ENCODE measurements at regions not wholly inside any gene's neighbourhood (a gene's known extent, or its start where the extent isn't known, plus 50 kb on each side); places are given as distances from the start of the nearest gene placed in this dataset.
A peak's percentile ranks its signal among the peaks of the same experiment; 100 is the strongest.

DNA sequence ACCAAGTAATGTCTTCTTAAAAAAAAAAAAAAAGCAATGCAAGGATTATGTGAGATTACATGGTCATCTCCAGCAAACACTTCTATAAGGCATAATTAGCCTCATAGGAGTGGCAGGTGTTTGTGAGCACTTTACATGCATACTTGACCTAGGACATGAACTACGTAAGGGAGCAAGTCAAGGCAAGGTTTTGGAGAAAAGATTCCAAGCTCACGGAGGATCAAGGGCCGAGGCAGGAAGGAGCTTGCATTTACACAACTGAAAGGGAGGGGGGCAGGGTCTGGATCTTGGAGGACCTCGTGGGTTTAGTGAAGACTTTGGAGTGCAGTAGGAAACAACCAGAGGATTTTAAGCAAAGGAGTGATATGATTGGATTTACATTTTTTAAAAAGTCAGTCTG is 112.5 kb downstream of the CCER1 start:
- 35 to 54% methylated on average over 4 of the region's 4 CpGs for whole genome bisulfite sequencing, 2 donors
- peak overlapping the region in 3 of 4 donors; percentile 10 to 30 (median 28) for H3K27ac ChIP-seq
- H3K36me3 ChIP-seq = no peaks in the 10 kb centered on the region
- TF ChIP-seq POLR2A (IDR thresholded peaks at IDR 0.05) = no peak
- TF ChIP-seq, protein P1, sequence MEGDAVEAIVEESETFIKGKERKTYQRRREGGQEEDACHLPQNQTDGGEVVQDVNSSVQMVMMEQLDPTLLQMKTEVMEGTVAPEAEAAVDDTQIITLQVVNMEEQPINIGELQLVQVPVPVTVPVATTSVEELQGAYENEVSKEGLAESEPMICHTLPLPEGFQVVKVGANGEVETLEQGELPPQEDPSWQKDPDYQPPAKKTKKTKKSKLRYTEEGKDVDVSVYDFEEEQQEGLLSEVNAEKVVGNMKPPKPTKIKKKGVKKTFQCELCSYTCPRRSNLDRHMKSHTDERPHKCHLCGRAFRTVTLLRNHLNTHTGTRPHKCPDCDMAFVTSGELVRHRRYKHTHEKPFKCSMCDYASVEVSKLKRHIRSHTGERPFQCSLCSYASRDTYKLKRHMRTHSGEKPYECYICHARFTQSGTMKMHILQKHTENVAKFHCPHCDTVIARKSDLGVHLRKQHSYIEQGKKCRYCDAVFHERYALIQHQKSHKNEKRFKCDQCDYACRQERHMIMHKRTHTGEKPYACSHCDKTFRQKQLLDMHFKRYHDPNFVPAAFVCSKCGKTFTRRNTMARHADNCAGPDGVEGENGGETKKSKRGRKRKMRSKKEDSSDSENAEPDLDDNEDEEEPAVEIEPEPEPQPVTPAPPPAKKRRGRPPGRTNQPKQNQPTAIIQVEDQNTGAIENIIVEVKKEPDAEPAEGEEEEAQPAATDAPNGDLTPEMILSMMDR (IDR thresholded peaks at IDR 0.05) = no peak
- no peaks in the 10 kb centered on the region for H3K27me3 ChIP-seq
- peaks cover 0 to 10% (median 0%) of the 10 kb centered on the region in 3 donors for H3K4me1 ChIP-seq
- no peak for DNase-seq
- no peak overlapping the region for H3K4me3 ChIP-seq
- H3K9me3 ChIP-seq = no peaks in the 10 kb centered on the region
- intact Hi-C loops (cut with DNase I) = no loop called here

DNA sequence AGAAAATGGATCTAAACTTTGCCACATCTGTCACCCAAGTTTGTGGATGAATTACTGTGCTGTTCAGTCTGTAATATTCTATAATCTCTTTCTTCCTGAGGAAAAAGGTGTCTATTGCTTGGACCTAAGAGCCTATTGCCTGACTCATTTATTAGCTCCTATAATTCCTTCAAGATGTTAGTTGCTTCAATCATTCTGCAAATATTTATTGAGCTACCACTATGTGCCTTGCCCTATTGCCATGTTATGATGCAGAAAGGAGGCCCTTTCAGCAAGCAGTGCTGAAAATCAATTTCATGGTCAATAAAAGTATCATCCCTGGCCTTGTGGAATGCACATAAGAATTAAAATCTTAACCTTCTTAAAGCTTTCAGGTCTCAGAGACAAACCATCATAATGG is 113.6 kb downstream of the CCER1 start:
- H3K27ac ChIP-seq = no peak overlapping the region
- intact Hi-C loops (cut with DNase I) = no loop called here

DNA sequence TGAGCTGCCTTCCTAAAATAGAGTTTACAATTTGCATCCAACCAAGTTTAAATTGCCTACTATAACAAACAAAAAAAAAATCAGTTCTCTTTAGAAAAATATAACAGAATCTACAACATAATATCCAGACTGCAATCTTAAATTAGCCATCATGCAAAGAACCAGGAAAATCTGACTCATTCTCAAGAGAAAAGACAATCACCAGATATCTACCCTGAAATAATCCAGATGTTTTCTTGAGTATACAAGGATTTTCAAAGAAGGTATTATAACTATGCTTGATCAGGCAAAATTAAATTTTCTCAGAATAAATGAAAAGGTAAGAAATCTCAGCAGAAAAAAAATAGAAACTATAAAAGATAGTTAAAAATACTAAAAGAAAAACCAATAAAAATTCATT is 115.6 kb downstream of the CCER1 start:
- Histone ChIP-seq H3K9me3 (no peaks in the 10 kb centered on the region), H3K27ac (no peak overlapping the region), H3K4me1 (peaks cover 0 to 10% (median 0%) of the 10 kb centered on the region in 3 donors), H3K36me3 (no peaks in the 10 kb centered on the region), H3K27me3 (no peaks in the 10 kb centered on the region), H3K4me3 (no peak overlapping the region)
- no peak for TF ChIP-seq POLR2A (IDR thresholded peaks at IDR 0.05)
- TF ChIP-seq, protein P1 (IDR thresholded peaks at IDR 0.05) = no peak
- no peak for DNase-seq
- intact Hi-C loops (cut with DNase I) = no loop called here

More for the DNA sequence above, 113.6 kb downstream of the CCER1 start:
- H3K9me3 ChIP-seq = no peaks in the 10 kb centered on the region
- H3K4me3 ChIP-seq = no peak overlapping the region
- no peaks in the 10 kb centered on the region for H3K27me3 ChIP-seq
- TF ChIP-seq POLR2A (IDR thresholded peaks at IDR 0.05) = no peak
- TF ChIP-seq, protein P1 (IDR thresholded peaks at IDR 0.05) = no peak
- no peaks in the 10 kb centered on the region for H3K36me3 ChIP-seq
- DNase-seq = no peak
- H3K4me1 ChIP-seq = peaks cover 0 to 10% (median 0%) of the 10 kb centered on the region in 3 donors

DNA sequence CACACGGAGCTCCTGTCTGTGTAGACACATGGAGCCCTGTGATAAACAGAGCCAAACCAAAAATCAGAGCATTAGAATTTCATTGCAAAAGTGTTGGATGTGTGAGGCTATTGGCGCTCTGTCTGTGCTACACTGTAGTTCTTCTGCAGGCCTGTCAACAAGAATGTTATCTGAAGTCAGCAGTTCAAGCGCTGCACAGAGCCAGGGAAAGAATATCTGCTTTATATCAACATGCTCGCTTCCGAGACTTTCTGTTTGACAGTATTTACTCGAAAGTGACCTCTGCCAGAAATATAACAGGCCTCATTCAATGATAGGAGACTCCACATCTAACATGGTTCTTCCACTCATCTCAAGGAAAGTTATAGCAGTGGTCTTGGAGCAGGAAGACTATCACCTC is 118.3 kb downstream of the CCER1 start:
- TF ChIP-seq, protein P1 (IDR thresholded peaks at IDR 0.05) = no peak
- no peak for TF ChIP-seq POLR2A (IDR thresholded peaks at IDR 0.05)
- Histone ChIP-seq H3K9me3 (no peaks in the 10 kb centered on the region), H3K27me3 (no peaks in the 10 kb centered on the region), H3K27ac (no peak overlapping the region), H3K4me1 (no peaks in the 10 kb centered on the region), H3K36me3 (no peaks in the 10 kb centered on the region), H3K4me3 (no peak overlapping the region)
- no peak for DNase-seq
- 52 to 70% methylated on average over 6 of the region's 6 CpGs for WGBS, 2 donors
- intact Hi-C loops (cut with DNase I) = no loop called here

DNA sequence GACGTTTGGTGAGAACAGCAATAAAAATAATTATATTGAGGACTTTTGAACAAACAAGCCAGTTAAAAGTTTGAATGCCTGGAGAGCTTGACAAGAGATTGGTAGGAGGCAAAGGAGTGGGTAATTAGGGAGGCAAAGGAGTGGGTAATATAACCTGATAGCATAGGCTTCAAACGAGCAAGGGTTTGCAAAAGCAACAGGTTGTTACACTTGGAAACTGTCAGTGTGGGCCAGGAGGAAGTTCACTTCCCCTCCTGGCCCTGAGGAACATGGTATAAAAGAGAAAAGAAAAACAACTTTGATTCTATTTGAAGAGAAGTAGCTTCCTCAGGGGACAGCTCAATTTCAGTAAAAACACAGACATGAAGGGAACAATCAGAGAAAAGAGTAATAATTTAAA is 121.7 kb downstream of the CCER1 start:
- no peaks in the 10 kb centered on the region for H3K4me1 ChIP-seq
- no peak for DNase-seq
- no peak for TF ChIP-seq POLR2A (IDR thresholded peaks at IDR 0.05)
- TF ChIP-seq, protein P1 (IDR thresholded peaks at IDR 0.05) = no peak

More for the DNA sequence above, 121.7 kb downstream of the CCER1 start:
- no peak overlapping the region for H3K27ac ChIP-seq
- H3K27me3 ChIP-seq = no peaks in the 10 kb centered on the region
- H3K36me3 ChIP-seq = no peaks in the 10 kb centered on the region
- H3K4me3 ChIP-seq = no peak overlapping the region
- WGBS, 2 donors = 17 to 21% methylated on average over 2 of the region's 2 CpGs
- H3K9me3 ChIP-seq = no peaks in the 10 kb centered on the region
- intact Hi-C loops (cut with DNase I) = no loop called here
